ENCODE measurements at regions not wholly inside any gene's neighbourhood (a gene's known extent, or its start where the extent isn't known, plus 50 kb on each side); places are given as distances from the start of the nearest gene placed in this dataset.

DNA sequence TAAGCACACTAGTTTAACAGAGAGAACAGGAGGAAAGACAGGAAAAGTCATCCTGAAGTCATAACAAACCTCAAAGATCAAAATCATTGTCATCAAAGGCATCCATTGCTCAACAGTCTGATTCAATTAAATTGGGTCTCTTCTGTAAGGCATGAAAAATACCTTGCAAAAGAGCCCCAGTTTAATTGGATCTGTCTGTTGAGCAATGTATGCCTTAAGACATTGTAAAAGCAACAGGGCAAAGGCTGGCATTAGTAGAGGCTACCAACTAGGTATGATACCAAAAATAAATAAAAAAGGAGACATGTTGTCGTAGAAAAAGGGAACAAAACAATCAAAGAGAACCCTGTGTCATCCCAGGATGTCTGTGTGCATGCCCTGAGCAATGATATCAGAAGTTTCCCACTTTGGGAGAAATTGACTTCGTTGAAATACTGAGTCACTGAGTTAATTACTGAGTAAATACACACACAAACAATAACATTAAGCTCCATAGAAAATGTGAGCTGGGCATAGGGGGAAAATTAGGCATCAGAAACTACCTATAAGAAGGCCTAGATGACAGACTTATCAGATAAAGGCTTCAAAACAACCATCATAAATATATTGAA is 1013.8 kb upstream of the CITED2 start:
- Histone ChIP-seq H3K27me3 (no peaks in the 10 kb centered on the region), H3K9me2 (replicated peaks; ENCODE audit: insufficient read depth) (no peaks in the 10 kb centered on the region), H3K27ac (no peak overlapping the region), H2AFZ (no peak overlapping the region), H3K4me2 (no peak overlapping the region), H3K9me3 (ENCODE audit: low read depth) (no peaks in the 10 kb centered on the region), H3K79me2 (no peaks in the 10 kb centered on the region), H3K4me1 (ENCODE audit: insufficient read depth) (no peaks in the 10 kb centered on the region), H3K36me3 (replicated peaks; ENCODE audit: insufficient read depth, low read depth) (no peaks in the 10 kb centered on the region), H3K4me3 (no peak overlapping the region), H4K20me1 (ENCODE audit: insufficient read depth, poor library complexity, severe bottlenecking) (no peaks in the 10 kb centered on the region)
- TF ChIP-seq EZH2phosphoT487 (IDR thresholded peaks at IDR 0.05; ENCODE audit: low read depth, severe bottlenecking, unreplicated experiment) (no peak), EZH2 (IDR thresholded peaks at IDR 0.05; ENCODE audit: borderline replicate concordance) (no peak)
- WGBS (ENCODE audit: low lambda C conversion rate, missing lambda C conversion rate): 61% methylated on average over 2 of the region's 2 CpGs
- no peak for DNase-seq (ENCODE audit: low spot score)

GRCh38 chr6:140385679-140386078 is 1011.2 kb upstream of the CITED2 start:
- H3K27me3 ChIP-seq: no peaks in the 10 kb centered on the region

DNA sequence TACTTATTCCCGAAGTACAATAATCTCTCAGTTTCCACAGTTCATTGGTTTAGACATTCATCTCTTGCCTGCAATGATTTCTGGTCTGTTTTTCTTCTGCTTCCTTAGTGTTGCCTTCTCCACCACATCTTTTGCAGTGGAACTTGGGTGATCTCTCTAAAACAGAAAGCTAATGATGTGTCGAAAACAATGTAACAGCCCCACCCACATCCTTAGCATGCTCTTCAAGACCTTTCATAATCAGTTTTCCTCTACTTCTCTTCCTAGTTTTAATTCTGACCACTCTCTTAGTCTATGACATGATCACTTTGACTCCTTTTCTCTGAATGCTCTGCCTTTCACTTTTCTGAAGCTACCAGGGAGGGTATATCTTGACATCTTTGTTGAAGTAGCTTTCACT is 1007.9 kb upstream of the CITED2 start:
- TF ChIP-seq CTCF (IDR thresholded peaks at IDR 0.05; ENCODE audit: poor library complexity) (no peak), EZH2 (IDR thresholded peaks at IDR 0.05; ENCODE audit: borderline replicate concordance) (no peak)
- H4K20me1 ChIP-seq (ENCODE audit: insufficient read depth, poor library complexity, severe bottlenecking): no peaks in the 10 kb centered on the region
- 97% methylated on average over 2 of the region's 2 CpGs for WGBS (ENCODE audit: low lambda C conversion rate, missing lambda C conversion rate)
- DNase-seq (ENCODE audit: low spot score): no peak
- H3K4me2 ChIP-seq: no peak overlapping the region
- no peak overlapping the region for H3K4me3 ChIP-seq
- no peaks in the 10 kb centered on the region for H3K9me3 ChIP-seq (ENCODE audit: low read depth)
- H3K4me1 ChIP-seq (ENCODE audit: insufficient read depth): peaks cover 16% of the 10 kb centered on the region
- H3K9me2 ChIP-seq (replicated peaks; ENCODE audit: insufficient read depth): no peaks in the 10 kb centered on the region
- H3K27ac ChIP-seq: no peak overlapping the region
- no peaks in the 10 kb centered on the region for H3K79me2 ChIP-seq
- no peak overlapping the region for H2AFZ ChIP-seq
- H3K36me3 ChIP-seq (replicated peaks; ENCODE audit: insufficient read depth, low read depth): no peaks in the 10 kb centered on the region
- no peaks in the 10 kb centered on the region for H3K27me3 ChIP-seq

More at GRCh38 chr6:140385679-140386078, 1011.2 kb upstream of the CITED2 start:
- no peak overlapping the region for H3K4me2 ChIP-seq
- H3K9me3 ChIP-seq (ENCODE audit: low read depth): no peaks in the 10 kb centered on the region
- H4K20me1 ChIP-seq (ENCODE audit: insufficient read depth, poor library complexity, severe bottlenecking): no peaks in the 10 kb centered on the region
- 95% methylated on average over 3 of the region's 3 CpGs for WGBS (ENCODE audit: low lambda C conversion rate, missing lambda C conversion rate)
- H2AFZ ChIP-seq: no peak overlapping the region
- TF ChIP-seq EZH2phosphoT487 (IDR thresholded peaks at IDR 0.05; ENCODE audit: low read depth, severe bottlenecking, unreplicated experiment) (no peak), EZH2 (IDR thresholded peaks at IDR 0.05; ENCODE audit: borderline replicate concordance) (no peak), CTCF (IDR thresholded peaks at IDR 0.05; ENCODE audit: poor library complexity) (no peak)
- H3K4me3 ChIP-seq: no peak overlapping the region
- H3K9me2 ChIP-seq (replicated peaks; ENCODE audit: insufficient read depth): no peaks in the 10 kb centered on the region
- DNase-seq (ENCODE audit: low spot score): no peak
- no peaks in the 10 kb centered on the region for H3K79me2 ChIP-seq
- H3K27ac ChIP-seq: no peak overlapping the region
- no peaks in the 10 kb centered on the region for H3K36me3 ChIP-seq (replicated peaks; ENCODE audit: insufficient read depth, low read depth)
- H3K4me1 ChIP-seq (ENCODE audit: insufficient read depth): peaks cover 5% of the 10 kb centered on the region

GRCh38 chr6:140380427-140381218 is 1006.2 kb upstream of the CITED2 start:
- H3K27ac ChIP-seq: peak overlapping the region; percentile 31
- no peak overlapping the region for H3K4me3 ChIP-seq
- H2AFZ ChIP-seq: no peak overlapping the region
- DNase-seq (ENCODE audit: low spot score): no peak
- H3K9me3 ChIP-seq (ENCODE audit: low read depth): no peaks in the 10 kb centered on the region
- H3K27me3 ChIP-seq: no peaks in the 10 kb centered on the region
- H3K4me2 ChIP-seq: no peak overlapping the region
- H3K36me3 ChIP-seq (replicated peaks; ENCODE audit: insufficient read depth, low read depth): no peaks in the 10 kb centered on the region
- 77% methylated on average over 3 of the region's 3 CpGs for WGBS (ENCODE audit: low lambda C conversion rate, missing lambda C conversion rate)
- no peaks in the 10 kb centered on the region for H3K79me2 ChIP-seq
- no peaks in the 10 kb centered on the region for H4K20me1 ChIP-seq (ENCODE audit: insufficient read depth, poor library complexity, severe bottlenecking)
- H3K9me2 ChIP-seq (replicated peaks; ENCODE audit: insufficient read depth): no peaks in the 10 kb centered on the region
- peaks cover 16% of the 10 kb centered on the region for H3K4me1 ChIP-seq (ENCODE audit: insufficient read depth)
- TF ChIP-seq EZH2phosphoT487 (IDR thresholded peaks at IDR 0.05; ENCODE audit: low read depth, severe bottlenecking, unreplicated experiment): no peak
- no peak for TF ChIP-seq CTCF (IDR thresholded peaks at IDR 0.05; ENCODE audit: poor library complexity)
- TF ChIP-seq EZH2 (IDR thresholded peaks at IDR 0.05; ENCODE audit: borderline replicate concordance): no peak

Data from hepatocyte (in vitro differentiated cells).